Tibial nerve (tissue), 4 donors: ENCODE measurements at regions not wholly inside any gene's neighbourhood (a gene's known extent, or its start where the extent isn't known, plus 50 kb on each side); places are given as distances from the start of the nearest gene placed in this dataset.

Experiments
- DNase-seq, 2 donors: peaks; one replicate each; pipeline ENCODE4 v3.0.0-alpha.2; 2019; ENCODE audit warnings: low spot score in 2 of 2
- H3K27ac ChIP-seq, 4 donors: fragments of 200-600 bp; sonication (generic) in 3 of 4; one replicate each; pipeline ENCODE4 v1.5.1; 2017 to 2019; ENCODE audit warnings: mild to moderate bottlenecking in 1 of 4
- H3K27me3 ChIP-seq, 2 donors: fragments of 200-600 bp; sonication (generic) in 1 of 2; one replicate each; pipeline versions ENCODE4 v1.5.1 to v1.6.0; 2017 to 2019
- H3K36me3 ChIP-seq, 3 donors: fragments of 200-600 bp; sonication (generic); one replicate each; pipeline ENCODE4 v1.5.1; 2018 to 2019
- H3K4me1 ChIP-seq, 4 donors: fragments of 200-600 bp; sonication (generic) in 3 of 4; one replicate each; pipeline ENCODE4 v1.5.1; 2017 to 2019
- H3K4me3 ChIP-seq, 4 donors: fragments of 200-600 bp; sonication (generic) in 3 of 4; one replicate each; pipeline ENCODE4 v1.5.1; 2017 to 2019; ENCODE audit warnings: mild to moderate bottlenecking in 1 of 4, moderate library complexity in 1 of 4
- H3K9me3 ChIP-seq, 4 donors: fragments of 200-600 bp; sonication (generic) in 3 of 4; one replicate each; pipeline ENCODE4 v1.5.1; 2017 to 2019
- EP300 ChIP-seq, 2 donors: sonication (generic); formaldehyde crosslinking; IDR thresholded peaks; one replicate each; pipeline ENCODE4 v1.6.1; 2017; ENCODE audit warnings: antibody characterized with exemption in 2 of 2, mild to moderate bottlenecking in 1 of 2
- POLR2A ChIP-seq, 2 donors: fragments of 450-650 bp; IDR thresholded peaks; one replicate each; pipeline ENCODE4 v1.6.1; 2017; ENCODE audit warnings: antibody characterized with exemption in 2 of 2, mild to moderate bottlenecking in 2 of 2, moderate library complexity in 2 of 2
- WGBS, 2 donors: methylation state at CpG; one replicate each; pipeline ENCODE4 v1.1.5; 2018; 5-methylcytosine and 5-hydroxymethylcytosine counted together
- TF ChIP-seq, protein P1 (sequence below), 5 experiments: fragments of 200-600 bp in 3 of 5; fragments of 450-650 bp in 2 of 5; sonication (generic) in 3 of 5; IDR thresholded peaks; one replicate each; pipeline ENCODE4 v1.5.1; 2016 to 2019; ENCODE audit warnings: antibody characterized with exemption in 5 of 5, mild to moderate bottlenecking in 3 of 5, moderate library complexity in 2 of 5

- Histone ChIP-seq H3K4me1 (no peaks in the 10 kb centered on the region), H3K9me3 (no peaks in the 10 kb centered on the region), H3K4me3 (no peak overlapping the region), H3K27me3 (no peaks in the 10 kb centered on the region), H3K36me3 (no peaks in the 10 kb centered on the region), H3K27ac (no peak overlapping the region)
- TF ChIP-seq POLR2A (IDR thresholded peaks at IDR 0.05) = no peak
- TF ChIP-seq, protein P1, sequence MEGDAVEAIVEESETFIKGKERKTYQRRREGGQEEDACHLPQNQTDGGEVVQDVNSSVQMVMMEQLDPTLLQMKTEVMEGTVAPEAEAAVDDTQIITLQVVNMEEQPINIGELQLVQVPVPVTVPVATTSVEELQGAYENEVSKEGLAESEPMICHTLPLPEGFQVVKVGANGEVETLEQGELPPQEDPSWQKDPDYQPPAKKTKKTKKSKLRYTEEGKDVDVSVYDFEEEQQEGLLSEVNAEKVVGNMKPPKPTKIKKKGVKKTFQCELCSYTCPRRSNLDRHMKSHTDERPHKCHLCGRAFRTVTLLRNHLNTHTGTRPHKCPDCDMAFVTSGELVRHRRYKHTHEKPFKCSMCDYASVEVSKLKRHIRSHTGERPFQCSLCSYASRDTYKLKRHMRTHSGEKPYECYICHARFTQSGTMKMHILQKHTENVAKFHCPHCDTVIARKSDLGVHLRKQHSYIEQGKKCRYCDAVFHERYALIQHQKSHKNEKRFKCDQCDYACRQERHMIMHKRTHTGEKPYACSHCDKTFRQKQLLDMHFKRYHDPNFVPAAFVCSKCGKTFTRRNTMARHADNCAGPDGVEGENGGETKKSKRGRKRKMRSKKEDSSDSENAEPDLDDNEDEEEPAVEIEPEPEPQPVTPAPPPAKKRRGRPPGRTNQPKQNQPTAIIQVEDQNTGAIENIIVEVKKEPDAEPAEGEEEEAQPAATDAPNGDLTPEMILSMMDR (IDR thresholded peaks at IDR 0.05) = no peak
- TF ChIP-seq EP300 (IDR thresholded peaks at IDR 0.05) = no peak
- WGBS, 2 donors = 59 to 64% methylated on average over 2 of the region's 2 CpGs
- DNase-seq = no peak
These were observed 189.3 kb downstream of the MIAT start for GRCh38 chr22:26846645-26847044.

DNA sequence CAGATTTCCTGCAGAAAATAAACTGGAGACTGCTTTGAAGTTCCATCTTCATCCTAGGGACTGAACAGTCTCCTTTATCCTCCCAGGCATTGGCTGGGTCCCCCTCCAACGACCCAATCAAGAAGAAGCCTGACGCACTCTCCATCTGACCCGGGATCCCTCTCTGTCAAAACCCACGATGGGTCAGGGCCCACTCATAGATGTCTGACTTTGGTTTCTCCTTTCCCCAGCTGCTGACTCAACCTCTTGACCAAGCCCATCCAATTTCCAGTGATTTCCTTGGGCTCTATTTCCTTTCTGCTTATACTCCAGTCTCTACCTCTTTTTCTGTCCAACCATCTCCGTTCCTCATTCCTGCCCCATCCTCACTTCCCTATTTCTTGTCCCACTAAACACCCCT, 189.7 kb downstream of the MIAT start:
- Histone ChIP-seq H3K36me3 (no peaks in the 10 kb centered on the region), H3K4me1 (no peaks in the 10 kb centered on the region), H3K27me3 (no peaks in the 10 kb centered on the region), H3K9me3 (no peaks in the 10 kb centered on the region), H3K27ac (no peak overlapping the region), H3K4me3 (no peak overlapping the region)
- TF ChIP-seq POLR2A (IDR thresholded peaks at IDR 0.05) (no peak), EP300 (IDR thresholded peaks at IDR 0.05) (no peak)
- TF ChIP-seq, protein P1 (IDR thresholded peaks at IDR 0.05) = no peak
- no peak for DNase-seq
- WGBS, 2 donors = 52 to 59% methylated on average over 5 of the region's 5 CpGs

DNA sequence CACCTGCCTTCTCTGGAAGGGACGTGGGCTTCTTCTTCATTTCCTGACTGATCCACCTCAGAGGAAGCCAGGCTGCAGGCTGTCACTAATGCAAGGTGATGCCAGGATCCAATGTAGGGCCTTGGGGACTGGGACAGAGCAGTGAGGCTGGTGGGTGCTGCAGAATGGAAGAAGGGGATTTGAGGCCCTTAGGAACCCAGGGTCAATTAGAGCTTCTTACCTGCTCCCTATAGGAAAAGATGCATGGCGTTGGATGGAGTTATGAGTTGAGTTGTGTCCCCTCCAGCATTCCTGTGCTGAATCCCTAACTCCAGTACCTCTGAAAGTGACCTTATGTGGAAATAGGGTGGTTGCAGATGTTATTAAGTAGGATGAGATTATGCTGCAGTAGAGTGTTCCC, 190.4 kb downstream of the MIAT start:
- H3K36me3 ChIP-seq = no peaks in the 10 kb centered on the region
- no peaks in the 10 kb centered on the region for H3K4me1 ChIP-seq
- no peaks in the 10 kb centered on the region for H3K27me3 ChIP-seq
- no peak for DNase-seq
- H3K4me3 ChIP-seq = no peak overlapping the region
- no peak for TF ChIP-seq POLR2A (IDR thresholded peaks at IDR 0.05)
- 90 to 93% methylated on average over 2 of the region's 2 CpGs for WGBS, 2 donors
- no peaks in the 10 kb centered on the region for H3K9me3 ChIP-seq
- H3K27ac ChIP-seq = no peak overlapping the region

GRCh38 chr22:26848244-26848920, 191.0 kb downstream of the MIAT start:
- Histone ChIP-seq H3K4me1 (no peaks in the 10 kb centered on the region), H3K36me3 (no peaks in the 10 kb centered on the region), H3K4me3 (no peak overlapping the region), H3K9me3 (no peaks in the 10 kb centered on the region), H3K27me3 (no peaks in the 10 kb centered on the region), H3K27ac (no peak overlapping the region)
- 74 to 84% methylated on average over 9 of the region's 9 CpGs for WGBS, 2 donors
- TF ChIP-seq POLR2A (IDR thresholded peaks at IDR 0.05) (no peak), EP300 (IDR thresholded peaks at IDR 0.05) (no peak)
- TF ChIP-seq, protein P1 (IDR thresholded peaks at IDR 0.05) = no peak
- DNase-seq = no peak

GRCh38 chr22:26849575-26849974, 192.2 kb downstream of the MIAT start:
- Histone ChIP-seq H3K27me3 (no peaks in the 10 kb centered on the region), H3K4me3 (no peak overlapping the region), H3K36me3 (no peaks in the 10 kb centered on the region), H3K4me1 (no peaks in the 10 kb centered on the region), H3K27ac (no peak overlapping the region), H3K9me3 (no peaks in the 10 kb centered on the region)
- no peak for DNase-seq
- 90 to 91% methylated on average over 4 of the region's 4 CpGs for WGBS, 2 donors
- TF ChIP-seq, protein P1 (IDR thresholded peaks at IDR 0.05) = no peak

- H3K27ac ChIP-seq = no peak overlapping the region
- 55 to 71% methylated on average over 1 of the region's 1 CpG for WGBS, 2 donors
These were observed 193.7 kb downstream of the MIAT start for GRCh38 chr22:26851125-26851524.

More at GRCh38 chr22:26851125-26851524, 193.7 kb downstream of the MIAT start:
- Histone ChIP-seq H3K4me3 (no peak overlapping the region), H3K9me3 (no peaks in the 10 kb centered on the region), H3K36me3 (no peaks in the 10 kb centered on the region), H3K4me1 (no peaks in the 10 kb centered on the region), H3K27me3 (no peaks in the 10 kb centered on the region)
- no peak for TF ChIP-seq EP300 (IDR thresholded peaks at IDR 0.05)
- TF ChIP-seq POLR2A (IDR thresholded peaks at IDR 0.05) = no peak
- no peak for DNase-seq
